ACC112 (cell line): ENCODE measurements at regions not wholly inside any gene's neighbourhood (a gene's known extent, or its start where the extent isn't known, plus 50 kb on each side); places are given as distances from the start of the nearest gene placed in this dataset.

ENCODE experiments used
- H2AFZ ChIP-seq: fragments of 200-600 bp; sonication (generic); one replicate; pipeline ENCODE4 v1.6.0; 2017; ENCODE audit warnings: antibody characterized with exemption, low read length; ENCODE audit not compliant: unreplicated experiment
- H3K27ac ChIP-seq: fragments of 200-600 bp; sonication (generic); 2 replicates; pipeline ENCODE4 v1.5.1; 2014; ENCODE audit warnings: low read depth, mild to moderate bottlenecking, antibody characterized with exemption, low read length, moderate library complexity
- H3K27me3 ChIP-seq: fragments of 200-600 bp; sonication (generic); 2 replicates; pipeline ENCODE4 v1.6.1; 2014; ENCODE audit warnings: mild to moderate bottlenecking, antibody characterized with exemption, low read length, moderate library complexity, mixed read lengths; ENCODE audit not compliant: insufficient read depth
- H3K36me3 ChIP-seq: fragments of 200-600 bp; sonication (generic); 2 replicates; pipeline ENCODE4 v1.6.1; 2016; ENCODE audit warnings: mild to moderate bottlenecking, antibody characterized with exemption, low read length, moderate library complexity, mixed read lengths; ENCODE audit not compliant: insufficient read depth
- H3K4me1 ChIP-seq: fragments of 200-600 bp; sonication (generic); one replicate; pipeline ENCODE4 v1.6.1; 2016; ENCODE audit warnings: low read length, mixed read lengths; ENCODE audit not compliant: insufficient read depth, unreplicated experiment, control insufficient read depth
- H3K4me3 ChIP-seq: fragments of 200-600 bp; sonication (generic); 2 replicates; pipeline ENCODE4 v1.5.1; 2014; ENCODE audit warnings: mild to moderate bottlenecking, low read depth, low read length
- H3K79me2 ChIP-seq: fragments of 200-600 bp; sonication (generic); one replicate; pipeline ENCODE4 v1.6.0; 2016; ENCODE audit warnings: low read length; ENCODE audit not compliant: control insufficient read depth, unreplicated experiment, insufficient read depth

DNA sequence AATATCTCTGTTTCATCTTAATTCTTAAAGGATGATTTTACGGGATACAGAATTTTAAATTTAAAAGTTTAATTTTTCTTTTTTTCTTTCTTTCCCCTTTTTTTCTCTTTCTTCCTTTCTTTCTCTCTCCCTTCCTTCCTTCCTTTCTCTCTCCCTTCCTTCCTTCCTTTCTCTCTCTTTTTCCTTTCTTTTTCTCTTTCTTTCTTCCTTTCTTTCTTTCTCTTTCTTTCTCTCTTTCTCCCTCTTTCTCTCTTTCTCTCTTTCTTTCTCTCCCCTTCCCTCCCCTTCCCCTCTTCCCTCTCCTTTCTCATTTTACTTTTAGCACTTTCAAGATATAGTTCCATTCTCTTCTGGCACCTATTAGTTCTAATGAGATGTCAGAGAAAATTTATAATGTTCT, 61.4 kb upstream of the ADRB2 start:
- Histone ChIP-seq H3K4me3 (no peak overlapping the region), H3K27me3 (no peaks in the 10 kb centered on the region), H2AFZ (no peak overlapping the region), H3K79me2 (no peaks in the 10 kb centered on the region), H3K36me3 (no peaks in the 10 kb centered on the region), H3K4me1 (peaks cover 2% of the 10 kb centered on the region), H3K27ac (no peak overlapping the region)

DNA sequence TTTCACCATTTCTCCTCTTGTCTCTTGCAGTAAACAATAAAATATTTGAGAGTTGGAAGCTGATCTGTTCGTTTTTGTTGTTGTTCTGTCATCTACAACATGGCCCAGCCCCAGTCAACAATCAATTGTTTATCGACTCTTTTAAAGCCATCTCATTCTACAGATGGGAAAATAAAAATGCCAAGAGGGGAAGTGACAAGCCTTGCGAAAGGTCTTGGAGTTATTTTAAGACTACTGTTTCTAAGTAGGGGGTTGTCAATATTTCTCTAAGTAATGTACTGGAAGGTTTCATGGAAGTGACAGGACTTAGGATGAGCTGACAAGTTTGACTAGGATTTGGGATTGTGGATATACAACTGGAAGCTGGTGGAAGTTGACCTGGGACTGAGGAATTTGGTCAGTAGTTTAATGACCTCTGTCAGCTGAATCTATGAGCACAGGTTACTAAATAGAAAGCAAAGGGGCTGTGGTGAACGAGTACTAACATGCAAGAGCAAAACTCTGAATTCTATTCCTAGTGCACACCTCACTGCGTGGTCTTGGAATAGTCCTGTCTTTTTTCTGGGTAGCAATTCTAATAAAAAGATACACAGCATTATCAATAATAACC, 57.5 kb upstream of the ADRB2 start:
- Histone ChIP-seq H3K27me3 (no peaks in the 10 kb centered on the region), H2AFZ (no peak overlapping the region)

DNA sequence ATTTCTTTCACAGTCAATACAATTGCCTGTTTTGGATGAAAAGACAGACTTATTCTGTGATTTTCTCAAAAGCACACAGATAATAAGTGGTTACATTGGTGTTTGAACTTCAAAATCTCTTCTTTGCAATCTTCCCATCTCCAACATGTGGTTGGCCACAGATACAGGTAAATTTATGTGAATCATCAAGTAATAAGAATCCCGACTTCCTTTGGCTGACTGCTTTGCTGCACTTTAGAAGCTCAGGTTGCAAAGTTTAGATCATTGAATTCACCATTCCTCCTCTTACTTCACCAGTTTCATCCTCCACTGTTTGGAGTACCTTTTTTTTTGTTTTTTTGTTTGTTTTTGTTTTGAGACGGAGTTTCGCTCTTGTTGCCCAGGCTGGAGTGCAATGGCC, 56.5 kb upstream of the ADRB2 start:
- H3K36me3 ChIP-seq, result no peaks in the 10 kb centered on the region
- no peaks in the 10 kb centered on the region for H3K27me3 ChIP-seq
- no peak overlapping the region for H3K4me3 ChIP-seq
- H2AFZ ChIP-seq, result no peak overlapping the region
- H3K27ac ChIP-seq, result no peak overlapping the region
- H3K79me2 ChIP-seq, result no peaks in the 10 kb centered on the region
- H3K4me1 ChIP-seq, result peaks cover 2% of the 10 kb centered on the region

More for the DNA sequence above, 57.5 kb upstream of the ADRB2 start:
- Histone ChIP-seq H3K4me3 (no peak overlapping the region), H3K27ac (no peak overlapping the region), H3K4me1 (peaks cover 2% of the 10 kb centered on the region), H3K36me3 (no peaks in the 10 kb centered on the region), H3K79me2 (no peaks in the 10 kb centered on the region)

DNA sequence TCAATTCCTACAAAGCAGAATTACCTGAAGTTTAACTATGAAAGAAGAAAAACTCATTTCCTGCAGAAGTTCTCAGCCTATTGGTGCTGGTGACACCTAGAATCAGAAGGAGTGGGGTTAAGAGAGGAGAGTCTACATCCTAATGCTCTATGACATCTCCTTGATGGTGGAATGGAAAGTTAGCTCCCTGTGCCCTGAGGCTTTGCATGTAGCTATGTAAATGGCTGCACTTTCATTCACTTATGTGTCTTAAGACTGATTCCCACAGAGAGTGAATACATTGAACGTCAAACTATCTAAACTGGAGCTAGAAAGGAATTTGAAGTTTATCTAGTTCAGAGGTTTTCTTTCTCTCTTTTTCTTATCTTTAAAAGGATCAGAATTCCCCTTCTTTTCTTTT, 52.1 kb upstream of the ADRB2 start:
- H3K4me3 ChIP-seq, result no peak overlapping the region
- no peak overlapping the region for H2AFZ ChIP-seq
- H3K36me3 ChIP-seq, result no peaks in the 10 kb centered on the region
- no peaks in the 10 kb centered on the region for H3K27me3 ChIP-seq
- H3K4me1 ChIP-seq, result peaks cover 14% of the 10 kb centered on the region
- H3K27ac ChIP-seq, result no peak overlapping the region
- no peaks in the 10 kb centered on the region for H3K79me2 ChIP-seq

DNA sequence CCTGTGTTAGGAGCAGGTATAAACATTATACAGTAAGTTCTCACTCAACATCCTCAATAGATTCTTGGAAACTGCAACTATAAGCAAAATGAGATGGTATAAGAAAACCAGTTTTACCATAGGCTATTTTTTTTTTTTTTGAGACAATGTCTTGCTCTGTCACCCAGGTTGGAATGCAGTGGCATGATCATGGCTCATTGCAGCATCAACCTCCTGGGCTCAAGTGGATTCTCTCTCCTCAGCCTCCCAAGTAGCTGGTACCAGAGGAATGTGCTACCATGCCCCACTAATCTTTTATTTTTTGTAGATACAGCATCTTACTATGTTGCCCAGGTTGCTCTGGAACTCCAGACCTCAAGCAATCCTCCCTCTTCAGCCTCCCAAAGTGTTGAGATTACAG, 50.1 kb upstream of the ADRB2 start:
- peaks cover 14% of the 10 kb centered on the region for H3K4me1 ChIP-seq
- H3K27ac ChIP-seq, result peak overlapping the region; percentile 17; the same call in 1 of the 2 replicates
- no peak overlapping the region for H3K4me3 ChIP-seq
- no peaks in the 10 kb centered on the region for H3K79me2 ChIP-seq
- H3K36me3 ChIP-seq, result no peaks in the 10 kb centered on the region
- no peaks in the 10 kb centered on the region for H3K27me3 ChIP-seq
- no peak overlapping the region for H2AFZ ChIP-seq
